Pancreas (tissue), 10 donors: ENCODE measurements at regions not wholly inside any gene's neighbourhood (a gene's known extent, or its start where the extent isn't known, plus 50 kb on each side); places are given as distances from the start of the nearest gene placed in this dataset.
A peak's percentile ranks its signal among the peaks of the same experiment; 100 is the strongest.

Experiments
- ATAC-seq, 4 donors: fragments of 200-7000 bp; cut with Tn5 transposase; one replicate each; pipeline versions ENCODE4 v1.8.0 to v1.9.1; 2020; ENCODE audit warnings: mild to moderate bottlenecking in 4 of 4, moderate library complexity in 4 of 4
- DNase-seq, 6 donors: peaks; one replicate each; pipeline ENCODE4 v3.0.0-alpha.2; 2020
- FAIRE-seq: peaks from 2 replicates; lab custom pipeline; 2012; peaks lifted over from hg19 to GRCh38; lab: Jason Lieb, UNC
- H3K27ac ChIP-seq, 4 donors: fragments of 200-600 bp; sonication (generic); 1 replicate in 3 of 4; 2 replicates in 1 of 4; pipeline versions ENCODE4 v1.5.0 to v1.8.0; 2020
- H3K27me3 ChIP-seq, 4 donors: fragments of 200-600 bp; one replicate each; pipeline ENCODE4 v1.8.0; 2021
- H3K36me3 ChIP-seq, 3 donors: fragments of 200-600 bp; sonication (generic) in 1 of 3; one replicate each; pipeline versions ENCODE4 v1.5.0 to v1.8.0; 2020 to 2021
- H3K4me1 ChIP-seq, 3 donors: fragments of 200-600 bp; one replicate each; pipeline ENCODE4 v1.8.0; 2021
- H3K4me3 ChIP-seq, 4 donors: fragments of 200-600 bp; sonication (generic) in 2 of 4; one replicate each; pipeline versions ENCODE4 v1.5.0 to v1.8.0; 2020 to 2021
- H3K9me3 ChIP-seq, 4 donors: fragments of 200-600 bp; one replicate each; pipeline ENCODE4 v1.8.0; 2021
- CTCF ChIP-seq, 4 donors: fragments of 200-600 bp; sonication (generic) in 3 of 4; IDR thresholded peaks; one replicate each; pipeline versions ENCODE4 v1.5.0 to v1.8.0; 2021; ENCODE audit warnings: antibody characterized with exemption in 4 of 4
- WGBS, 2 donors: extraction: QIAGEN DNeasy Blood & Tissue Kit; methylation state at CpG; one replicate each; pipeline ENCODE4 v1.1.7; 2013; 5-methylcytosine and 5-hydroxymethylcytosine counted together
- intact Hi-C, 3 donors: fragments of 100-400 bp; cut with DNase I; formaldehyde crosslinking; loops; one replicate each; pipeline versions ENCODE4 v1.11.1 to v1.14.2; 2022
- donor health status: healthy with polysubstance abuse.
- donor health status: DM: no; HTN: no; CAD: no; lungs with moderate emphysema.
- donor health status: DM: no; HTN: no; CAD: no.
- donor health status: control.
- donor health status: control.
- donor health status: Bipolar disorder and iron deficiency.
- donor health status: DM: yes; HTN: yes; CAD: no.
- donor health status: DM: no; HTN: no; CAD: no.
- donor health status: DM: no; HTN: no; CAD: no.
- donor health status: DM: yes; HTN: yes; CAD: no.

GRCh38 chr16:88296437-88297177 is 86.2 kb upstream of the ZNF469 start:
- TF ChIP-seq CTCF (IDR thresholded peaks at IDR 0.05): no peak
- H3K27ac ChIP-seq: no peak overlapping the region
- H3K4me3 ChIP-seq: no peak overlapping the region
- peak in 2 of 6 donors; percentile 13 to 23 for DNase-seq
- H3K9me3 ChIP-seq: no peaks in the 10 kb centered on the region
- WGBS, 2 donors: 65 to 72% methylated on average over 18 to 19 of the region's 19 CpGs
- H3K4me1 ChIP-seq: no peaks in the 10 kb centered on the region
- no peaks in the 10 kb centered on the region for H3K27me3 ChIP-seq
- FAIRE-seq: no peak
- intact Hi-C loops: no loop called here
- H3K36me3 ChIP-seq: no peaks in the 10 kb centered on the region
- no peak for ATAC-seq

- intact Hi-C loops: no loop called here
- no peak overlapping the region for H3K4me3 ChIP-seq
- H3K9me3 ChIP-seq: no peaks in the 10 kb centered on the region
- H3K4me1 ChIP-seq: no peaks in the 10 kb centered on the region
- no peaks in the 10 kb centered on the region for H3K27me3 ChIP-seq
- ATAC-seq: no peak
- H3K27ac ChIP-seq: no peak overlapping the region
- peak in 2 of 6 donors; percentile 38 to 46 for DNase-seq
- no peak for FAIRE-seq
- WGBS, 2 donors: 63 to 66% methylated on average over 22 of the region's 22 CpGs
- no peaks in the 10 kb centered on the region for H3K36me3 ChIP-seq
- no peak for TF ChIP-seq CTCF (IDR thresholded peaks at IDR 0.05)
Measured at GRCh38 chr16:88297178-88297720, 85.5 kb upstream of the ZNF469 start.

- Histone ChIP-seq H3K27me3 (no peaks in the 10 kb centered on the region), H3K4me3 (no peak overlapping the region), H3K4me1 (no peaks in the 10 kb centered on the region), H3K27ac (no peak overlapping the region), H3K36me3 (no peaks in the 10 kb centered on the region), H3K9me3 (no peaks in the 10 kb centered on the region)
- no peak for TF ChIP-seq CTCF (IDR thresholded peaks at IDR 0.05)
- WGBS, 2 donors: 49 to 59% methylated on average over 16 of the region's 16 CpGs
- intact Hi-C loops: no loop called here
- peak in 1 of 6 donors; percentile 33 for DNase-seq
- peak in 1 of 4 donors; percentile 44 for ATAC-seq
- FAIRE-seq: no peak
Measured at GRCh38 chr16:88298181-88298832, 84.5 kb upstream of the ZNF469 start.

- FAIRE-seq (no peak), ATAC-seq (no peak), DNase-seq (peak in 1 of 6 donors; percentile 30)
- intact Hi-C loops: no loop called here
- H3K27ac ChIP-seq: no peak overlapping the region
- H3K9me3 ChIP-seq: no peaks in the 10 kb centered on the region
- H3K27me3 ChIP-seq: no peaks in the 10 kb centered on the region
- H3K36me3 ChIP-seq: no peaks in the 10 kb centered on the region
- H3K4me3 ChIP-seq: no peak overlapping the region
- no peaks in the 10 kb centered on the region for H3K4me1 ChIP-seq
- no peak for TF ChIP-seq CTCF (IDR thresholded peaks at IDR 0.05)
- WGBS, 2 donors: 57 to 79% methylated on average over 13 to 14 of the region's 14 CpGs
Measured at GRCh38 chr16:88298833-88299745, 83.7 kb upstream of the ZNF469 start.
